ENCODE measurements at regions not wholly inside any gene's neighbourhood (a gene's known extent, or its start where the extent isn't known, plus 50 kb on each side); places are given as distances from the start of the nearest gene placed in this dataset.

DNA sequence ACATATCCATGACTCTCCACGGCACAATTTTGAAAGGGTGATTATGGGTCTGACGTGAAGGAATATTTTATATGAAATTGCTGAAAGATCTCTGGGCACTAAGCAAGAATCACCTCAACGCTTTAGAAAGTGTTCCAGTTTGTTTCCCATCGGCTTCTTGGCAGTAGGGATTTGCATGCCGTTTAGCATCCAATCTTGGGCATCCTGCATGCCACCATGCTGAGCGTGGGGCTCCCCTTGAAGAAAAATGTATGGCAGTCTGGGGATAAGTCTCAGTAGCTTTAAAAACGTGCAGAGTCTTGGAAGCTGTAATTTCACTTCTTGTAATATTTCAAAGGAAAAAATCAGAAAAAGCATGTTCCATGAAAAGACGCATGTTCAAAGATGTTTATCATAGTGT, 151.7 kb downstream of the DMRT2 start:
- no peak for DNase-seq (ENCODE audit: low spot score)

DNA sequence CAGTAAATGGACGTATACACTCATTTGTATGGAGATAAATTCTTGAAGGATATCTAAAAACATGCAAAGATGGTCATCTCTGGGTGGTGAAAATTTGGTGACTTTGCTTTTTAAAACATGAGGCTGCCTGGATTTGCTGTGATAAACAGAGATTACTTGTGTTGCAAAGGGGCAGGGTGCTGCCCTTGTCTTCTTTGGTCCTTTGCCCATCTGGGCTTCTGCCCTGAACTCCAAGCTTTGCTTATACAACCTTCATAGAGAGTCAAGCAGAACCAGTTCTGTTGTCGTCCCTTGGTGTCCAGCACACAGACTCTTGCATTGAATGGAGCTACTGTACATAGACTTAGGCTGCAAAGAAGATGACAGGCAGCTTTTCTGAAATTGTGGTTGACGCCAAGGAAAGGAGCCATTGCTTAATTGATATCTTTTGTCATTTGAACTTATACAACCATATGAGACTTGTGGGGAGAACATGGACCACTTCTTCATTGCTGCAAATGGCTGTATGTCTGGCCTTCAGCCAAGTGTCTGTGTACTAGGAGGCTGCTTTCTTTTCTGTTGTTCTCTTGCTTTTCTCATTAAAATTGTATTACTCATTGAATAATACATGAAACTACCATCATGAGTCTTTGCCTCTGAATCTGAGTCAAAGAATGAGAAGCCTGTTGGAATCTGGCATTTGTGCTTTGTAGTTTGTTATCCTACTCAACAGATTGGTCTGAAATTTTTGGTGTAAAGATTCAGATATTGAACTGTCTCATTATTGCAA, 152.5 kb downstream of the DMRT2 start:
- DNase-seq (ENCODE audit: low spot score), result no peak

DNA sequence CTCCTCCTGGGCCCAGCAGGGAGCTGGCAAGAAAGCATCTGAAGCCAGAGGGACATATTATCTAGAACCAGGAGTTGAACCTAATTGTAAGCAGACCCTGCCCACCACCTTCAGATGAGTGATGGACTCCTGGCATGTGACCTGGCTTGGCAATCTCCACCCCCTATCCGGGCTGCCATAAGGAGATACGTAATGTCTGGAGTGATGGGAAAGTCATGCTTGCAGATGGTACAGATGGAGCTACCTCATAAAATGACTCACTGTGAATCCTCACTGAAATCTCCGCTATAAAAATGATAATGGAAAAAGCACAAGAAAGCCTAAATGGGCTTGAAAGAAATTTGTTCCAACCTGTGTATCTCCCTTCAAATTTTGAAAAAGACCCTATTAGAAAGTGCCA, 157.5 kb downstream of the DMRT2 start:
- DNase-seq (ENCODE audit: low spot score), result no peak

DNA sequence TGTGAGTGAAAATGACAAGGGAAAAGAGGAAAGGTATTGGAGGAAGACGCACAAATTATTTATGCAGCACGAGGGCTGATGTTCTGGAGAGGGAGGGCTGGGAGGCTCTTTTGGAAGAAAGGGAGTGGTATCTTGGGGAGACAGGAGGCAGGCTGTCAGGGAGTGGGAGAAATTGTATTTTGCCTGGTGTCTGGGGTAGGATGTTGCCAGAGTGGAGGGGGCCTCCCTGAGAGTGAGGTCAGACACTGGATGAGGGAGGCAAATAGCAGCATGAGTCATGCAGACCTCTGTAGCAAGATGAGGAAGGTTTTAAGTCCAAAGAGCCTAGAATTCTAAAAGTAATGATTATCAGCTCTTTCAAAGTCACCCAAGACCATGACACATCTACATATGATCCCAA, 158.0 kb downstream of the DMRT2 start:
- DNase-seq (ENCODE audit: low spot score), result no peak

DNA sequence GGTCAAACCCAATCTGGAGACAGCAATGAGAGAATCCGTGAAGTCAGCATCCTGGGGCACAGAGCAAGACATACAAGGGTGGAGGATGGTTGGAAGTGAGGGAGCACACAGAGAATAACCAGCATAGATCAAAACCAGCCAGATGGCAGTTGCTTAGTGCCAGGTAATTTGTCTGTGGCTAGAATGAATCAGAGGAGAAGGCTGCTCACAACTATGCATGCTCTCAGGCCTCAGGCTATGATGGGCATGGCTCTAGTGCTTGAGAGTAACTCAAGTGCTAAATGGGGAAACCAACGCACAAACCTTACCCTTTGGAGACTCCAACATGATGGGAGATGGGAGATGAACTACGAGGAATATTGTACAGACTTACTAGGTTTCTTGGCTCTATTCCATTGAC, 160.8 kb downstream of the DMRT2 start:
- DNase-seq (ENCODE audit: low spot score), result no peak

DNA sequence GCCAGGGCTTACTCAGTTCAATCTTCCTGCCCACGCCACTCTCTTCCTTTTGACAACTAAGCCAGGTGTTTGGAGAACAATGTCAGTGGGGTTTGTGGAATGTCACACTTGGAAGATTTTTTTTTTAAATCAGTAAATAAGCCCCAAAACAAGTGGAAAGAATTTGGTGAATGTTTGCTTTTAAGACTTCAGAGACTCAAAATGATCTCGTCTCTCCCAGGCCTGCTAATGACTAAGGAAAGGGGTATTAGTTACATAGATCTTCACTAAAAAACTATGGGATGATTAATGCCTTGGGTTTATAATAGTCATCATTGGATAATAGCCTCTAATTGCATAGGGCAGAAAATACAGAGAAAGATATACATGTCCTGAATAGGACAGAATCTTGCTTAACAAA, 166.4 kb downstream of the DMRT2 start:
- no peak for DNase-seq (ENCODE audit: low spot score)

DNA sequence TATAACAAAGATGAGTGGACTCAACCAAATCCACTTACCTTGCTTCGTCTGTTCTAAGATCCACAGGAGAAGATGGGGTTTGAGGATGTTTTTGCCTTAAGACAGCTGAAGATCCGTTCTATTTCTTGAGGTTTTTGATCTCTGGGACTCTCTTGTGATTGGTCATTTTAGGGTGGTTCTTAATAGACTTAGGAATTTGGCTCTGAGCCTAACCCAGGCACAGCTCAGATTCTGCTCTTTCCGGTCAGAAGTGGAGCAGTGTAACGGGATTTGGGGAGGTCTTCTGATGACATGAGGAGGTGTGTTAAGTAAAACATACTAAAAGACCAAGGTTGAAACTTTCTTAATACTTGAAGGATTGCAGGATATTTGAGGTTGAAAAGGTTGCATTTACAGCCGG, 166.9 kb downstream of the DMRT2 start:
- no peak for DNase-seq (ENCODE audit: low spot score)

DNA sequence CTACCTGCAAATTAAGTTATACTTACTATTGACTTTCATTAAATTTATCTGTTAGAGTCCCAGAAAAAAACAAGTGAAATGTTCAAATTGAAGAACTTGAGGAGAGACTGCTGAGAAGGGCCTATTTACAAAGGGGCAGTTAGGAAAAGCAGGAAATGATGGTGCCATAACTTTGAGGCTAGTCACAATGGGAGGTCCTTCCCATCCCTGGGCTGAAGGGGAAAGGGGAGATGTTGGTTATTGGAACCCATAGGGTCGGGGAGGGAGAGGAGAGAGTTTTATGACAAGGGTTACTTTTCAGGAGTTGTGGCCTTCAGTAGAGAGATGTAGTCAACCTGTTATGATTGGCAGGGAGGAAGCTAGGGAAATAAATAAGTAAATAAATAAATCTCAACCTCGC, 169.1 kb downstream of the DMRT2 start:
- no peak for DNase-seq (ENCODE audit: low spot score)

DNA sequence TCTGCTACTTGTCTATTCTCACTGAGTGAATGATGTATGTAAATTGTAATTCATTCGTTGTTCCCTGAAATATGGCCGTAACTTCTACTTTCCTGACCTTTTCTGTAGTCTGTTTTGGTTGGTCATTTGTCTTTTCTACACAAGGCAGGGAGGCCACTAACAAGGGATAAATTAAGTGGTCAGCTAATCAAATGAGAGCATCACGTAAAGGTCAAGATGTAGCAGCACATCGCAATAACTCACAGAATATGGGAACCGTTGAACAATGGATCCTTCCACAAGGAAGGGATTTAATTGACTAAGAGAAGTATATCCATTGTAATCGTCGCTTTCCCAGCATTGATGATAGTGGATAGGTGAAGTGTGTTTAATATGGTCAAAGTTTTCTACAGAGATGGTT, 171.1 kb downstream of the DMRT2 start:
- DNase-seq (ENCODE audit: low spot score), result no peak

DNA sequence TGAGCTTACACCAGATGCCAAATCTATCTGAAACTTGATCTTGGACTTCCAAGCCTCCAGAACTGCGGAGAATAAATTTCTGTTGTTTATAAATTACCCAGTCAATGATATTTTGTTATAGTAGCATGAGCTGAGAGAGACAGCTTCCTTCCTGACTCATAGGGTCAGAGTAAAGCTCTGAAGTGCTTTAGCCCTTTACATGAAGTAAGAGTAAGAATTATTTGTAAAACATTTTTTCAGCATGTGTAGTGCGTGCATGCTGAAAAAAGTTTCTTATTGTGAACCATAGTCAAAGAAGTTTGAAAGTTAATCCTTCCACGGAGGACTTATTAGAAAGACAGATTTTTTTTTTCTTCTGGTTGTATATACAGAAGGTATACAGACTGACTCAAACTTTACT, 172.4 kb downstream of the DMRT2 start:
- DNase-seq (ENCODE audit: low spot score), result no peak

DNA sequence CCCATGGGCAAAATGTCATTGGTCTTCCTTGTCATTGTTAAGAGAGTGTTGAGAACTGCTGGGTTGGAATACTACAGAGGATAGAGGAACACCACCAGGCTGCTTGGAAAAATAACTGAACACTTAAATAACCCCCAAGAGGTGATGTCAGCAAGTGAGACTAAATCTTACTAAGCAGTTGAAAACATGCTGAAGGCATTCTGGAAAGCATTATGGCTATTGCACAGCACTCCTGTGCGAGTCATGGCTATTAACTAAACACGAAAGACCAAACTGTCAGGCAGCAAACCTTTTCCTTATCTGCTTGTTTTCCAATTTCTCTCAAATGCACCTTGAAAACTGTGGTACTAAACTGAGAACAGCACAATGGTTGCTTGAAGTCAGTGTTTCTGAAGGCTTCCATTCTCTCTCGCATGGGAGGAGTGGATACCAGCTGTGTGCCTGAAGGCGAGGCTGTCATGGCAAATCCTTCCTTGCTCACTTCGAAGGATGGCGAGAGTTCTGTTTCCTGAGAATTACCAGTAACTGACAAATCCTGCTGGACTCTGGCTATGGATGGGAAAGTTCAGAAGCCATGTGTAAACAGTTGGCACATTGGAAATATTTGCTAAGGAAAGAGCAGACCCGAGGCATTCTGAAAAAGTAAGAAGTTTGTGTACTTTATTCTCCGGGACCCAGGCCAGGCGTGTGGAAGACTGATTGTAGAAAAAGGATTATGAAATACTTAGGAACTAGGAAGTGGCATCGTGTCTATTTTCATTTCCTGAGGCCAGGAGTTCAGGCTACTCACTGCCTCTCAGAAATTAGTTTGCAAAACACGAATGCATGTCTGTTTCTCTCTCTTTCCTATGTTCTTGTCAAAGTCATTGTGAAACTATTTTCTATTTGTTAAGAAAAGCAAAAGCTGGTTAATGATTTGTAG, 182.1 kb downstream of the DMRT2 start:
- no peak for DNase-seq (ENCODE audit: low spot score)

DNA sequence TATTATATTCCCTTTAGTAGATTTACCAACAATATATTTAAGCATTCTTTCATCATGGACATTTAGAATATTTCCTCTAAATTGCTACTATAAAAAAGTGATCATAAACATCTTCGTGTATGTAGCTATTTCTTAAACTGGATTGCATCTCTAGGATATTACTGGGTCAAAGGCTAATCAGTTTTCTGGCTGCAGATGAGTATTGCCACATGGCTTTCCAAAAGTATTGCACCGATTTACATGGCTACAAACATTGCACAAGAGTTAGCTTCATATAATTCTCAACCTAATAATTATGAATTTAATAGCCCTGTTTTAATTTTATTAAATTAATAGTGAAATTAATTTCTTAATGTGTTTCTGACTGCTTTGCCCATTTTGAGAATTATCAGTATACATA, 183.4 kb downstream of the DMRT2 start:
- DNase-seq (ENCODE audit: low spot score), result no peak

DNA sequence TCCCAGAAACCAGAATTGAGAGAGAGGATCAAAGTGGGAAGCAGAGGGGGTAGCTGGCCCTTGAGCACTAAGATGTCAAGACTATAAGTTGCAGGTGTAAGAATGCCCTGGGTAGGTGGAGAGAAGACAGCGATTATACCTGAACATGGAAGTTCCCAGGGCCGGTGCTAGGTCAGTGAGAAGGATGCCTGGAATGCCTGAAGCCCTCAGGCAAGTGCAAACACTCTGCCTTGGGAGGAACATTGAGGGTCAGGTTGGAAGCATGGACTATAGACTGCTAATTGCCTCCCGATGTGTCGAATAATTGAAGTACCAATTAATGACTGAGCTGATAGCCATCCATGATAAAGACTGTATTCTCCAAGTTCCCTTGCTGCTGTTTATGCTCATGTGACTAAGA, 185.5 kb downstream of the DMRT2 start:
- DNase-seq (ENCODE audit: low spot score), result no peak

DNA sequence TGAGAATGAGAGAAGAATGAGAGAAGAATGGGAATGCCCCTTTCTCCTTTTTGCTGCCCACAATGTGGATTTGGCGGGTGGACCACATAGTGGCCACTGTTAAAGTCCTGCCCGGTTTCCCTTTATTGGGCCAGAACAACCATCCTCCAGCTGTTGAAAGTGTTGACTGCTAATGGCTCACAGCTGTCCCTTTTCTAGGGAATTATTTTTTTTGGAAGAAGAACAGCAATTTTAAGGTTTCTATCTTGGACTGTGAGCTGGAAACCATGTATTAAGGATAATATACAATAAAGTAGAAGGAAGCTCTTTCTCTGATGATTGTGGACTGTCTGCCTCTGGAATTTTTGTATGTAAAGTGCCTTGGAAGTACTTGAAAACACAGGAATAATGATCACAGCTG, 185.9 kb downstream of the DMRT2 start:
- DNase-seq (ENCODE audit: low spot score), result no peak

DNA sequence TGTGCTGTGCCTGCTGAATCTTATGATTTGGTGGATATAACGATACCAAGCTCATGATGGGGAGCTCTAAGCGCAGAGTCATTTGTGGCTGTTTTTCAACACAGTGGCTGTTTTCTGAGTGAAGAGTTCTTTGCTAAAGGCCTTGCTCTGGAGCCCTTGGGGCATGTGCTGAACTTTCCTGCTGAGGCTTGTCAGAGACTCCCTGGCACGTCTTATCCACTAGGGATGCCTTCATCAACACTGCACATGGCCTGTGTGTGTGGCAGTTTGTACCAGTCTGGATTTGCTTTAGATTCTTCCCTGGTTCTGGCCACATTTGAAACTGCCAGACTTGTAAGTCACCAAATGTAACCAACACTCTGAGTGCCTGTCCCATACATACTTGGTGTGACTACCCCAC, 188.2 kb downstream of the DMRT2 start:
- DNase-seq (ENCODE audit: low spot score), result no peak

DNA sequence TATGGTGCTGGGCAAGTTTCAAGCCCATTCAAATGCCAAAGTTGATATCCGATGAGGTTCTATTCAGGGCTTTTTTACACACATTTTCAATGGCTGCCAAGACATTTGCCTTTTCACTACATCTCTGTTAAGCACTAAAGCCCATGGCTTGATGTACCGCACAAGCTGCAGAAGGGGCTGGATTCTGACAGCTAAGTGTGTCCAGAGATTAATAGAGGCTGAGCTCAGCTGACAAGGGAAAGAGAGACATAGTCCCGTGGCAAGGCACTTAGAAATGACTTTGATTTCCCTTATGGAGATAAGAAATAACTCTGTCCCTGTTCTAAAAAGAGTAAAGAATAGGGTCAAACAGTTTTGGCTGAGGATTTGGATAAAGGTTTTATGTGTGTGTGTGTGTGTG, 198.6 kb downstream of the DMRT2 start:
- DNase-seq (ENCODE audit: low spot score), result no peak

DNA sequence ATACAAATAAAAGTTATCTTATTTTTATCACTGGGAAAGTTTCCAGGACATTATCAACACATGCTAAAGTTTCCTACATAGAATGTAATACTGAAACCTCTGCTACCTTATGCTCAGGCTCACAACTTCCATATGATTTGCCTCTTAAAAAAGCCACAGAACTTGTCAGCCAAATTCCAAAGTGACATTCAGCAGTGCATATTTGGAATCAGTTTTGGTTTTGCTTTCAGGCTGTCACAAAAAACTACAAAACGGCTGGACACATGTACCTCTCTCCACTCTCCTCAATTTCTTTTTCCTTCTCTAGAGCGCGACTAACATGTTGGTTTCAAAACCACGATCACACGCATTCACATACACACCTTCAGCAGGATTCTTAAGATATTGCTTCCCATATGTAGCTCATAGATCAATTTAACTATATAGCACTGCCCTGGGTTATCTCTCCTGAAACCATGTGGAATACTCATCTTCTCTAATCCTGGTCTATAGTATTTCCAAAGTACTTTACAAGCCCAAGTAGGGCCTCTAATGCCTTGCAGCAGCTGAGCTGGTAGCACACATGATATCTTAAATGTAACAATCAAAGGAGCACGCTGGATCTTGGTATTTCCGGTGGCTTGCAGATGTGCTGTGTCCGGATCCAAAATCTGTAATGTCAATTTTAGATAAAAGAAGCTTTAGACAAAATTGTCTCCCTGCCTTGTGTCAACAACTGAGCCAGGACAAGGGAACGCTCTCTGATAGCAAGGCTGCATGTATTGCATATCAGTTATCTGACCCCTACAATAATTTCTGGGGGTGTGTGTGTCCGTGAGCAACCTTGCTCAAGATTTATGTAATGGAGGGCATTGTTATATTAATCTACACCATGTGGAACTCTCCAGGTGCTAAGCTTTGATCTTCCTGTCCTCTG, 203.2 kb downstream of the DMRT2 start:
- no peak for DNase-seq (ENCODE audit: low spot score)

DNA sequence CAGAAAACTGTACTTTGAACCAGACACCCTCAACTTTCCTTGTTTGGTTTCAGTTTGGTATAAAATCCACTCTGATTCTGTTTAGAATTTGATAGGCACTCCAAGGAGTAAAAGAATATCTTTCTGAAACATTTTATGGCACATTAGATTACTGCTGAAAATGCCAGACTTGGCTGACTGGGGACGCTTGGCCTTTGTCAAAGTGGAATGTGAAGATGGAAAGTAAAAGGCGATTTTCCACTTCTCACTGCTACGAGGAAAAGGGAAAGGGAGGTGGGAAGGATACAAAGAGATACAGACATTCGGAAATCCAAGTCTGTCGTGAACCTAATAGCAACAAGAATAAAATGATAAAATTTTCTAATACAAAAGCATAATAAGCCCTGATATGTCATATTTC, 203.9 kb downstream of the DMRT2 start:
- DNase-seq (ENCODE audit: low spot score), result no peak

DNA sequence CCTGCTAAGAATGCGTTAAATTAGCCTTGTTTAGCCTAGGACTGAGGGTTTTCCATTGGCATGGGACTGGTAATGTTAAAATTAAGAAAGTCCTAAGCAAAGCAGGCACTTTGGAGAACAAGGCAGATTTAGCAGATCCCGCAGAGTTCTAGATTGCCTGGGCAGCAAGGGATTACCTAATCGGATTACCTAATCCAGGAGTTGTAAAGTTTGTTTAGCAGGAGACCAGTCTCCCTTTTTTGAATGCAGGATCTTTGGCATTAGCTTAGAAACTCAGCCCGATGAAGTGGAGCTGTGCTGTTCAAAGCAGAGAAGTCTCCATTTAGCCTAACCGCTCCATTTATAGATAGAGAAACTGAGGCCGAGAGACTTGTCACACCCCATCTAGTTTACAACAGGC, 206.0 kb downstream of the DMRT2 start:
- no peak for DNase-seq (ENCODE audit: low spot score)

DNA sequence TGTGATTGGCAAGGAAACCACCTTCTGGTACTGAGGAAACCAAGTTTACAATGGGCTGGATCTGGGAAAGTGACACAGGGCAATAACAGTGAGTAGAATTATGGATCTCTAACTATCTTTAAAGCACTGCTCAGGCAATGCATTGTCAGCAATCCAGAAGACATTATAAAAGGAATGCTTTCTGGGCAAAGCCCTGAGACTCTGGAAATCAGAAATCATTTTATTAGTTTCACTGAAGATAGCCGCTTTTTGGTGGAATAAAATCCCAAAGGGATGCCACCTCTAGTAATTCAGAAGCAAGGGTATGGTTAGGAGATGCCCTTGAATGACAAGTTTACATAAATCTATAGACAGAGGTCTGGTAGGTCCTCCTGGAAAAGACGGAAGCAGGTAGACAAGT, 211.1 kb downstream of the DMRT2 start:
- no peak for DNase-seq (ENCODE audit: low spot score)

DNA sequence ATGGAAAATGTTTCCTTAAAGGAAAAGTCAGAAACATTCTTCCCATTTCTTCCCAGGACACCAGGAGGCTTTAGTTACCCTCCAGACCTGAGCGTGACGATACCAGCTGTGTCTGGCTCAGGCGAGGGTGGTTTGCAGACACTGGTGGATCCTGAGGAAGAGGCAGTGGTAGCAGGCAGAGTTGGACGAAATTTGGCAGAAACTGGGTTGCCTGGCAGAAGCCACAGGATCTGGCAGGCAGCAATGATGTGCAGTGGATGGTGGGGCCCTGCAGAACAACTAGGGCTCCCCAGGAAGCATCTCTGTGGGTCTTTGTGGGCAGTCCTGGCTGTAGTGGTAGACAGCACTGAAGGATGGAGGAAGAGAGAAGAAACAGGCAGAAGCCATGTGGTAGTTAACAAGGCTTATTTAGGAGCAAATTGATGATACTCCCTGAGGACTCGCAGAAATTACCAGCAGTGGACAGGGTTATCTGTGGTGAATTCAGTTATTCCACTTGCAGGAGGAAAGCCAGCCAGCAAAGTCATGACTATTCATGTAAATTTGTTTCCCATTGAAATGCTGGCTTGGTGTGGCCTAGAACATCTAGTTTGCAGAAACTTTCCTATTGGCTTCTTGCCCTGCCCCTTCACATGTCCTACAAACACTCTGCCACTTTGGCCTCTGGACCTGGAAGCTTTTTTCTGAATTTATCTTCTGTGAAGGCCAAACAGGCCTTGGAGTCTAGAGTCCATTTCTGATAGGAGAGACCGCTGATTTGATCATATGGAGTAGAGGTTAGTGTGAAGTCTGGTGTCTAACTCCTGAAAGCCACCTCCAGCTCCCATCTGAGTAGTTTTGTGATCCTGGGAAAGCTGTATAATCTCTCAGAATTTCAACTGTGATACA, 212.0 kb downstream of the DMRT2 start:
- DNase-seq (ENCODE audit: low spot score), result no peak

All from NAMALWA (cell line).